ENCODE measurements at regions not wholly inside any gene's neighbourhood (a gene's known extent, or its start where the extent isn't known, plus 50 kb on each side); places are given as distances from the start of the nearest gene placed in this dataset.

DNA sequence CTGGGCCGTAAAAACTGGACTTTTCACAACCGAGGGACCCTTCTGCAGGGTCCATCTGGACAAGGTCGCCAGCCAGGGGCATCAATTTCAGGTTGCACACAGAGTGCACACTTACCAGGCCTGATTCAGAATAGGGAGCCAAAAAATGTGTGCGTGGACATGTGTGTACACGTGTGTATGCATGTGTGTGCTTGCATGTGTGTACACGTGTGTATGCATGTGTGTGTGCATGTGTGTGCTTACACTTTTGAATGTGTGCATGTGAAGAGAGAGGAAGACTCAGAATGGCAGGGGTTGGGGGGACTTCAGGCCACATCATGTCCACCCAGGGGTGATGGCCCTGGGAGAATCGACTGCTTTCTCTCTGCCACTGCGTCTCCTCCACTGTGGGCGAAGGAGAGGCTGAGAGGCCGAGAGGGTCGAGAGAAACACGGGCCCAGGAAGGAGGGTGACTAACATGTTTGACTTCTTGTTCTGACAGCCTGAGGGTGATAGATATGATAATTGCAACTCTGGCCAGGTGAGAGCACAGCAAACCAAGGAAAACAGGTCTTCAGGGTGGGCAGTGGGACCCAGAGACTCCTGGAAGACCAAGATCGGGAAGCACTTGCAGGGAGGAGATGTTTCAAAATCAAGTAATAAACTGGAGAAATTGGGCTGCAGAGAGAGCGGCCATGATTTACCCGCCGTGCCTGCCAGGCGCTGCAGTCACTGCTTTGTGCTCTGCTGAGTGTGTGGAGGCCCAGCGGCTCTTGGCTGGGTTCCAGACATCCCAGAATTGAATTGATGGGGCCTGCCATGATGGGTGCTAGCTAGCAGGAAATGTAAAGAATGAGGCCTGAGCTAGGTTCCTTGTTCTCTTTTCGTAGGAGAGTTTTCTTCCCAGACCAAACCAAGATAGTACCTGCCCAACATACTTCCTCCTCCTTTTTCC lies 310.8 kb downstream of the QKI start:
- H3K27me3 ChIP-seq (ENCODE audit: low read depth), result no peaks in the 10 kb centered on the region
- H3K36me3 ChIP-seq, result no peaks in the 10 kb centered on the region
- no peaks in the 10 kb centered on the region for H3K9me3 ChIP-seq (replicated peaks)
- intact Hi-C loops (cut with micrococcal nuclease), result no loop called here
- no peak overlapping the region for H3K4me3 ChIP-seq
- no peak for DNase-seq
- H3K27ac ChIP-seq (replicated peaks), result no peak overlapping the region
- H3K4me1 ChIP-seq, result no peaks in the 10 kb centered on the region
- TF ChIP-seq, protein P1, sequence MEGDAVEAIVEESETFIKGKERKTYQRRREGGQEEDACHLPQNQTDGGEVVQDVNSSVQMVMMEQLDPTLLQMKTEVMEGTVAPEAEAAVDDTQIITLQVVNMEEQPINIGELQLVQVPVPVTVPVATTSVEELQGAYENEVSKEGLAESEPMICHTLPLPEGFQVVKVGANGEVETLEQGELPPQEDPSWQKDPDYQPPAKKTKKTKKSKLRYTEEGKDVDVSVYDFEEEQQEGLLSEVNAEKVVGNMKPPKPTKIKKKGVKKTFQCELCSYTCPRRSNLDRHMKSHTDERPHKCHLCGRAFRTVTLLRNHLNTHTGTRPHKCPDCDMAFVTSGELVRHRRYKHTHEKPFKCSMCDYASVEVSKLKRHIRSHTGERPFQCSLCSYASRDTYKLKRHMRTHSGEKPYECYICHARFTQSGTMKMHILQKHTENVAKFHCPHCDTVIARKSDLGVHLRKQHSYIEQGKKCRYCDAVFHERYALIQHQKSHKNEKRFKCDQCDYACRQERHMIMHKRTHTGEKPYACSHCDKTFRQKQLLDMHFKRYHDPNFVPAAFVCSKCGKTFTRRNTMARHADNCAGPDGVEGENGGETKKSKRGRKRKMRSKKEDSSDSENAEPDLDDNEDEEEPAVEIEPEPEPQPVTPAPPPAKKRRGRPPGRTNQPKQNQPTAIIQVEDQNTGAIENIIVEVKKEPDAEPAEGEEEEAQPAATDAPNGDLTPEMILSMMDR (IDR thresholded peaks at IDR 0.05; ENCODE audit: borderline replicate concordance), result no peak

DNA sequence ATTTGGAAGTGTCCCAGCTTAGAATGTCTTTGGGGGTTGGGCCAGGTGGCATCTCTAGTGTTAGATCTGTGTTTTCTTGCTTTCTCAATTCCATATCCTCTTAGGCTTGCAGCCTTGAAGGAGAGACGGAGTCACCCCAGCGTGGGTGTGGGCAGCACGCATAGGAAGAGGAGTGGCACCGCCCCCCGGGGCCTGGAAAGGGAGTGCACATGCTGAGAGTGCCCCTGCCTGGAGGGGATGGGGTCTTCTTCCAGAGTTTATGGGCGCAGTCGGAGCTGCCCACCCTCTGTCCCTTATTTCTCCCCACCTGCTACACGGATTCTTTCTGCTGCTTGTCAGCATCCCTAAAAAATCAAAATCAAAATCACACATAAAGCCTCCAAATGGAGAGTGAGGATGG lies 309.7 kb downstream of the QKI start:
- H3K36me3 ChIP-seq, result no peaks in the 10 kb centered on the region
- H3K27ac ChIP-seq (replicated peaks), result no peak overlapping the region
- H3K9me3 ChIP-seq (replicated peaks), result no peaks in the 10 kb centered on the region
- H3K27me3 ChIP-seq (ENCODE audit: low read depth), result no peaks in the 10 kb centered on the region
- H3K4me3 ChIP-seq, result no peak overlapping the region
- H3K4me1 ChIP-seq, result no peaks in the 10 kb centered on the region
- intact Hi-C loops (cut with micrococcal nuclease), result no loop called here
- TF ChIP-seq, protein P1 (IDR thresholded peaks at IDR 0.05; ENCODE audit: borderline replicate concordance), result no peak
- no peak for DNase-seq

- no peak overlapping the region for H3K27ac ChIP-seq (replicated peaks)
- H3K9me3 ChIP-seq (replicated peaks), result no peaks in the 10 kb centered on the region
- no peaks in the 10 kb centered on the region for H3K36me3 ChIP-seq
- DNase-seq, result no peak
- H3K27me3 ChIP-seq (ENCODE audit: low read depth), result no peaks in the 10 kb centered on the region
- TF ChIP-seq, protein P1 (IDR thresholded peaks at IDR 0.05; ENCODE audit: borderline replicate concordance), result no peak
- no peak overlapping the region for H3K4me3 ChIP-seq
- H3K4me1 ChIP-seq, result no peaks in the 10 kb centered on the region
- intact Hi-C loops (cut with micrococcal nuclease), result no loop called here
Measured at GRCh38 chr6:163723759-163724158, 309.2 kb downstream of the QKI start.

DNA sequence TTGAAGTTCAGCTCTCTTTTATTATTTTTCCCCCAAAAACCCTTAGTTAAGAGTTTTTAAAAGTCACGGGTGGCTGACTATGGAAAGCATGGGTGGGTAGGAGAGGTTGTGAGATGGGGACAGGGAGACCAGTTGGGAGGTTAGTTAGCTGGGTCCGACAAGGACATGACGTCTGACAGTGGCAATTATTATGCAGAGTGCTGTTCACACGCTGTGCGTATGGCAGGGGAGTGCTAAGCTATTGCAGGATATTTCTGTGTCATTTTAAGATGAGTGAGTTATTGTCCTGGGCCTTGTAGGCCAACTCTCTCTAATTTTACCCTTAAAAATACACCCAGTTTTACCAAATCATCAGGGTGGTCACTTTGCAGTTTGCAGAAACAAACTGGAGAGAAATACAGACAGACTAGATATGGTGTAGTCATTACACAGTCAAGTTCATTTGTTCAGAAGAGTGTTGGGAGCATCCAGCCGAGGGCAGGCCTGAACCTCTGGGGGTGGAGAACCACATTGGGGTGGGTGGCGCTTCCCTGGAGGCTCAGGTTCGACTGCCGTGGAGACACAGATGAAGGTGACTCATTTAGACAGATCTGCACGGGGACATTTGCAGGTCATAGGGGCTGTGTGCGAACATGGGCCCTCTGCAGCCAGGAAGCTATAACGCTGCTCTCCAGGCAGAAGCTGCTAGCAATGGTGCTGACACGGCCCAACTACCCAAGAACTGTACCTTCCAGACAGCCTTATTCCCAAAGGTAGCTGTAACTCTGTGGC lies 307.6 kb downstream of the QKI start:
- TF ChIP-seq, protein P1 (IDR thresholded peaks at IDR 0.05; ENCODE audit: borderline replicate concordance), result no peak
- no peak for DNase-seq
- Histone ChIP-seq H3K36me3 (no peaks in the 10 kb centered on the region), H3K27ac (replicated peaks) (no peak overlapping the region), H3K9me3 (replicated peaks) (no peaks in the 10 kb centered on the region), H3K27me3 (ENCODE audit: low read depth) (no peaks in the 10 kb centered on the region), H3K4me3 (no peak overlapping the region), H3K4me1 (no peaks in the 10 kb centered on the region)
- intact Hi-C loops (cut with micrococcal nuclease), result no loop called here

- intact Hi-C loops (cut with micrococcal nuclease), result no loop called here
Measured at GRCh38 chr6:163721435-163721834, 306.9 kb downstream of the QKI start.

More at GRCh38 chr6:163721435-163721834, 306.9 kb downstream of the QKI start:
- no peaks in the 10 kb centered on the region for H3K9me3 ChIP-seq (replicated peaks)
- no peak overlapping the region for H3K4me3 ChIP-seq
- H3K27ac ChIP-seq (replicated peaks), result no peak overlapping the region
- H3K4me1 ChIP-seq, result no peaks in the 10 kb centered on the region
- H3K36me3 ChIP-seq, result no peaks in the 10 kb centered on the region
- H3K27me3 ChIP-seq (ENCODE audit: low read depth), result no peaks in the 10 kb centered on the region
- TF ChIP-seq, protein P1 (IDR thresholded peaks at IDR 0.05; ENCODE audit: borderline replicate concordance), result no peak
- no peak for DNase-seq

Data from left ventricle myocardium inferior (tissue), 1 donor.